WTC11 (cell line): ENCODE measurements at regions not wholly inside any gene's neighbourhood (a gene's known extent, or its start where the extent isn't known, plus 50 kb on each side); places are given as distances from the start of the nearest gene placed in this dataset.

Experiments used
- ATF1 ChIP-seq: sonication (generic); formaldehyde crosslinking; IDR thresholded peaks from 2 replicates; pipeline ENCODE4 v1.8.1; 2023; ENCODE audit warnings: mild to moderate bottlenecking, moderate library complexity, missing genetic modification reagents
- CREB1 ChIP-seq: sonication (generic); formaldehyde crosslinking; IDR thresholded peaks from 2 replicates; pipeline ENCODE4 v1.8.0; 2023; ENCODE audit warnings: mild to moderate bottlenecking, missing genetic modification reagents
- JUN ChIP-seq: sonication (generic); formaldehyde crosslinking; IDR thresholded peaks from 2 replicates; pipeline ENCODE4 v1.8.0; 2023; ENCODE audit warnings: mild to moderate bottlenecking, missing genetic modification reagents
- SP1 ChIP-seq: sonication (generic); formaldehyde crosslinking; conservative IDR thresholded peaks from 2 replicates; pipeline ENCODE4 v1.8.1; 2022; ENCODE audit warnings: missing genetic modification reagents
- ZNF671 ChIP-seq: fragments of 250-450 bp; sonication (Bioruptor Pico); IDR thresholded peaks from 2 replicates; pipeline ENCODE4 v1.8.0; 2021; ENCODE audit warnings: mild to moderate bottlenecking
- TF ChIP-seq, protein P1 (sequence below): fragments of 200-600 bp; IDR thresholded peaks from 2 replicates; pipeline ENCODE4 v1.8.0; 2022; ENCODE audit warnings: antibody characterized with exemption
- TF ChIP-seq, protein P2 (sequence below): sonication (generic); formaldehyde crosslinking; IDR thresholded peaks from 2 replicates; pipeline ENCODE4 v1.8.0; 2022; ENCODE audit warnings: mild to moderate bottlenecking, missing genetic modification reagents
- TF ChIP-seq, protein P3 (sequence below): sonication (generic); formaldehyde crosslinking; IDR thresholded peaks from 2 replicates; pipeline ENCODE4 v1.8.0; 2022; ENCODE audit warnings: mild to moderate bottlenecking, missing genetic modification reagents
- TF ChIP-seq, protein P4 (sequence below): sonication (generic); formaldehyde crosslinking; IDR thresholded peaks from 2 replicates; pipeline ENCODE4 v1.8.0; 2023; ENCODE audit warnings: missing genetic modification reagents

DNA sequence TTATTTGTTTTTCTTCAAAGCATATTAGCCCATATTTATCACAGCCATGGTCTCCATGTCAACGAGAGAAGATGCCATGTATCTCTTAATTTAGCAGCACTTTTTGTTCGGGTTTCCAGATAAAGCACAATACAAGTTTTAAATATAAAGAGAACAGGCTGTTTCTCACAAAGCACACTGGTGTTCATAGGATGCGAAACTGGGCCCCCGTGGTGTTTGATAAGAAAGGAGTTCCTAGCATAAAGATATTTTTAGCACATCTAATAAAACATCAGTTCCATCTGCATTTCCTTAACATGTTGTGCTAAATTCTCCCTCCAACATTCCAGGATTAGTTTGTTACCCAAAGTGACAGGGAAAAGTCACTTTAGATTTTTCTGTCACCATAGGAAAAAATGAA lies 72.4 kb upstream of the EDNRB start:
- TF ChIP-seq CREB1: no peak
- no peak for TF ChIP-seq JUN (CRISPR knock-in tag)
- TF ChIP-seq ZNF671 (CRISPR knock-in tag): no peak
- TF ChIP-seq, protein P1, sequence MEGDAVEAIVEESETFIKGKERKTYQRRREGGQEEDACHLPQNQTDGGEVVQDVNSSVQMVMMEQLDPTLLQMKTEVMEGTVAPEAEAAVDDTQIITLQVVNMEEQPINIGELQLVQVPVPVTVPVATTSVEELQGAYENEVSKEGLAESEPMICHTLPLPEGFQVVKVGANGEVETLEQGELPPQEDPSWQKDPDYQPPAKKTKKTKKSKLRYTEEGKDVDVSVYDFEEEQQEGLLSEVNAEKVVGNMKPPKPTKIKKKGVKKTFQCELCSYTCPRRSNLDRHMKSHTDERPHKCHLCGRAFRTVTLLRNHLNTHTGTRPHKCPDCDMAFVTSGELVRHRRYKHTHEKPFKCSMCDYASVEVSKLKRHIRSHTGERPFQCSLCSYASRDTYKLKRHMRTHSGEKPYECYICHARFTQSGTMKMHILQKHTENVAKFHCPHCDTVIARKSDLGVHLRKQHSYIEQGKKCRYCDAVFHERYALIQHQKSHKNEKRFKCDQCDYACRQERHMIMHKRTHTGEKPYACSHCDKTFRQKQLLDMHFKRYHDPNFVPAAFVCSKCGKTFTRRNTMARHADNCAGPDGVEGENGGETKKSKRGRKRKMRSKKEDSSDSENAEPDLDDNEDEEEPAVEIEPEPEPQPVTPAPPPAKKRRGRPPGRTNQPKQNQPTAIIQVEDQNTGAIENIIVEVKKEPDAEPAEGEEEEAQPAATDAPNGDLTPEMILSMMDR: no peak
- TF ChIP-seq SP1 (CRISPR knock-in tag): no peak
- TF ChIP-seq ATF1 (CRISPR knock-in tag): no peak
- TF ChIP-seq, protein P2, sequence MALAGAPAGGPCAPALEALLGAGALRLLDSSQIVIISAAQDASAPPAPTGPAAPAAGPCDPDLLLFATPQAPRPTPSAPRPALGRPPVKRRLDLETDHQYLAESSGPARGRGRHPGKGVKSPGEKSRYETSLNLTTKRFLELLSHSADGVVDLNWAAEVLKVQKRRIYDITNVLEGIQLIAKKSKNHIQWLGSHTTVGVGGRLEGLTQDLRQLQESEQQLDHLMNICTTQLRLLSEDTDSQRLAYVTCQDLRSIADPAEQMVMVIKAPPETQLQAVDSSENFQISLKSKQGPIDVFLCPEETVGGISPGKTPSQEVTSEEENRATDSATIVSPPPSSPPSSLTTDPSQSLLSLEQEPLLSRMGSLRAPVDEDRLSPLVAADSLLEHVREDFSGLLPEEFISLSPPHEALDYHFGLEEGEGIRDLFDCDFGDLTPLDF (CRISPR knock-in tag): no peak
- TF ChIP-seq, protein P3, sequence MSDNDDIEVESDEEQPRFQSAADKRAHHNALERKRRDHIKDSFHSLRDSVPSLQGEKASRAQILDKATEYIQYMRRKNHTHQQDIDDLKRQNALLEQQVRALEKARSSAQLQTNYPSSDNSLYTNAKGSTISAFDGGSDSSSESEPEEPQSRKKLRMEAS (CRISPR knock-in tag): no peak
- TF ChIP-seq, protein P4, sequence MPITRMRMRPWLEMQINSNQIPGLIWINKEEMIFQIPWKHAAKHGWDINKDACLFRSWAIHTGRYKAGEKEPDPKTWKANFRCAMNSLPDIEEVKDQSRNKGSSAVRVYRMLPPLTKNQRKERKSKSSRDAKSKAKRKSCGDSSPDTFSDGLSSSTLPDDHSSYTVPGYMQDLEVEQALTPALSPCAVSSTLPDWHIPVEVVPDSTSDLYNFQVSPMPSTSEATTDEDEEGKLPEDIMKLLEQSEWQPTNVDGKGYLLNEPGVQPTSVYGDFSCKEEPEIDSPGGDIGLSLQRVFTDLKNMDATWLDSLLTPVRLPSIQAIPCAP (CRISPR knock-in tag): no peak
